ENCODE measurements at regions not wholly inside any gene's neighbourhood (a gene's known extent, or its start where the extent isn't known, plus 50 kb on each side); places are given as distances from the start of the nearest gene placed in this dataset.
A peak's percentile ranks its signal among the peaks of the same experiment; 100 is the strongest.

DNA sequence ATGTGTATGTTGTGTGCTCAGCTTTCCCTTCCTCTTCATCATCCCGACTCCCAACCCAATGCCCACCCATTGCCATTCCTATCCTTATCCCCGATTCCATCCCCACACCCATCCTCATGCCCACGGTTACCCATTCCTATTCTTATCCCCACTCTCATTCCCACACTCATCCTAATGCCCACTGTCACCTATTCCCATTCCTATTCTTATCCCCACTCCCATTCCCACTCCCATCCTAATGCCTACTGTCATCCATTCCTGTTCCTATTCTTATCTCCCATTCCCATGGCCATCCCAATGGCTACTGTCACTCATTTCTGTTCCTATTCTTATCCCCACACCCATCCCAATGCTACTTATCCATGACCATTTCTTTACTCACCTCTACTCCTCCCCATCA lies 254.1 kb downstream of the DHX35 start:
- TF ChIP-seq, protein P1, sequence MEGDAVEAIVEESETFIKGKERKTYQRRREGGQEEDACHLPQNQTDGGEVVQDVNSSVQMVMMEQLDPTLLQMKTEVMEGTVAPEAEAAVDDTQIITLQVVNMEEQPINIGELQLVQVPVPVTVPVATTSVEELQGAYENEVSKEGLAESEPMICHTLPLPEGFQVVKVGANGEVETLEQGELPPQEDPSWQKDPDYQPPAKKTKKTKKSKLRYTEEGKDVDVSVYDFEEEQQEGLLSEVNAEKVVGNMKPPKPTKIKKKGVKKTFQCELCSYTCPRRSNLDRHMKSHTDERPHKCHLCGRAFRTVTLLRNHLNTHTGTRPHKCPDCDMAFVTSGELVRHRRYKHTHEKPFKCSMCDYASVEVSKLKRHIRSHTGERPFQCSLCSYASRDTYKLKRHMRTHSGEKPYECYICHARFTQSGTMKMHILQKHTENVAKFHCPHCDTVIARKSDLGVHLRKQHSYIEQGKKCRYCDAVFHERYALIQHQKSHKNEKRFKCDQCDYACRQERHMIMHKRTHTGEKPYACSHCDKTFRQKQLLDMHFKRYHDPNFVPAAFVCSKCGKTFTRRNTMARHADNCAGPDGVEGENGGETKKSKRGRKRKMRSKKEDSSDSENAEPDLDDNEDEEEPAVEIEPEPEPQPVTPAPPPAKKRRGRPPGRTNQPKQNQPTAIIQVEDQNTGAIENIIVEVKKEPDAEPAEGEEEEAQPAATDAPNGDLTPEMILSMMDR (IDR thresholded peaks at IDR 0.05; ENCODE audit: insufficient read depth, low read depth, low read length, missing control alignments): no peak
- no peak for DNase-seq (ENCODE audit: low read depth)
- H3K4me3 ChIP-seq (ENCODE audit: low read length): no peak overlapping the region

DNA sequence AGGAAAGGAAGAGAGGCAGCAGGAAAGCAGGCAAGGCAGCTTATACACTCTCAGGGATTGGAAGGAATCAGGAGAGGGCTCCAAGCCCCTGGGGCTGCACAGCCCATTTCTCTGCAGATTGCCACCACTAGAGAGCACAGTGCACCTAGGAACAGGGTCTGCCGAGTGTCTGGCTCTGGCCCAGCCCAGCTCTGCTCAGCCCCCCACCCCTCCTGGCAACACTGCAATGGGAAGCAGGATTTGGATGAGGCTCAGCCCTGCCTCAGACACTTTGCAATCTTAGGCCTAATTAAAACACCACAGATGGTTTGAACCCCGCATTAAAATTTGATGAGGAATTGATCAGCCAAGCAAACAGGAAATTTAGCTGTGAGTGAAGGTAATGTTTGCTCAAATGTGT lies 252.7 kb downstream of the DHX35 start:
- no peak for DNase-seq (ENCODE audit: low read depth)
- H3K4me3 ChIP-seq (ENCODE audit: low read length): no peak overlapping the region
- TF ChIP-seq, protein P1 (IDR thresholded peaks at IDR 0.05; ENCODE audit: insufficient read depth, low read depth, low read length, missing control alignments): no peak

DNA sequence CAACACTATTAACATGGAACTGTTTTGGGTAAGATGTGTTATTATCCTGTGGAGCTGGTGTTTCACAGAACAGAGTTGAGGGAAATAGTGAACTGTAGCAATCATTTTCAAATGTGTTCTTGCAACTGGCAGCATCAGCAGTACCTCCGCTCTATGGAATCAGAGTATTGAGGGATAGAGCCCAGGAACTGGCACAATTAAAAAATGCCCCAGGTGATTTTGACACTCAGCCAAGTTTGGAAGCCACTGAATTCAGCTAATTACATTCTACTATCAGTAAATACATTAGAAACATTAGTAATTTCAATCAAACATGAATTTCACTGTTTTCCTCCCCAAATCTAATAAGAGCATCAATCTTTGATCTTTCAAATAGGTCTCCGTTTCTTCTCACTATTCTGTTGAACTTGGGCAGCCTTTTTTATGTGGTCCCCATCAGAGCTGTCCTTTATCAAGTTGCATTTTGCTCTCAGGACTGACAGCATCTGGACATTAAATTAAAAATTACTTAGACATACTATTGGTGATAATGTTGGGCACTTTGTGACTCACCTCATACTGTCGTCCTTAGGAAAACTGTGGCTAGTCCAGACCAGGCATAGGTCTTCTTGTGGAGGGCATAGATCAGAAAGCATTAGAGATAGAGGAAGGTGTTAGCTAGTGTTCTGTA lies 251.5 kb downstream of the DHX35 start:
- H3K4me3 ChIP-seq (ENCODE audit: low read length): no peak overlapping the region
- TF ChIP-seq, protein P1 (IDR thresholded peaks at IDR 0.05; ENCODE audit: insufficient read depth, low read depth, low read length, missing control alignments): no peak
- DNase-seq (ENCODE audit: low read depth): no peak

DNA sequence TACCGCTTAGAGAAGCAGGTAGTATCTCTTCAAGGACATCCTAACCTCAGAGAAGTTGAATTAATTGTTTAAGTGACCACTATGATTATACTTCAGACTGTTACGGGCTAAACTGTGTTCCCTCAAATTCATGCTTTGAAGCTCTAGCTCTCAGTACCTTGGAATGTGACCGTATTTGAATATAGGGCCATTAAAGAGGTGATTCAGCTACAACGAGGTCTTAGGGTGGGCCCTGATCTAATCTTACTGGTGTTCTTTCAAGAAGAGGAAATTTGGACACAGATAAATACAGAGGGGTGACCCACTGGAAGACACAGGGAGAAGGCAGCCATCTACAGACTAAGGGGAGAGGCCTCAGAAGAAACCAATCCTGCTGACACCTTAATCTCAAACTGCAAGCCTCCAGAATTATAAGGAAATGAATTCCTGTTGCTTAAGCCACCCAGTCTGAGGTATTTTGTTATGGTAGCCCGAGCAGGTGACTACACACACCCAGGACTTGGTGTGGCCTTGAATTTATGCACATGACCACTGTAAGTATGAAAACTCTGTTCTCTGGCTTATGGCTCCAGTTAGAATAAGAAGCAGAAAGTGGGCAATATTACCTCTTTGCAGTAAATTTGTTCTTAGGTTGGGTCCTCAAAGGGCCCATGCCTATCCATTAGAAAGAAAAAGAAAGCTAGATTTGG lies 249.1 kb downstream of the DHX35 start:
- no peak for DNase-seq (ENCODE audit: low read depth)
- H3K4me3 ChIP-seq (ENCODE audit: low read length): no peak overlapping the region
- TF ChIP-seq, protein P1 (IDR thresholded peaks at IDR 0.05; ENCODE audit: insufficient read depth, low read depth, low read length, missing control alignments): no peak

DNA sequence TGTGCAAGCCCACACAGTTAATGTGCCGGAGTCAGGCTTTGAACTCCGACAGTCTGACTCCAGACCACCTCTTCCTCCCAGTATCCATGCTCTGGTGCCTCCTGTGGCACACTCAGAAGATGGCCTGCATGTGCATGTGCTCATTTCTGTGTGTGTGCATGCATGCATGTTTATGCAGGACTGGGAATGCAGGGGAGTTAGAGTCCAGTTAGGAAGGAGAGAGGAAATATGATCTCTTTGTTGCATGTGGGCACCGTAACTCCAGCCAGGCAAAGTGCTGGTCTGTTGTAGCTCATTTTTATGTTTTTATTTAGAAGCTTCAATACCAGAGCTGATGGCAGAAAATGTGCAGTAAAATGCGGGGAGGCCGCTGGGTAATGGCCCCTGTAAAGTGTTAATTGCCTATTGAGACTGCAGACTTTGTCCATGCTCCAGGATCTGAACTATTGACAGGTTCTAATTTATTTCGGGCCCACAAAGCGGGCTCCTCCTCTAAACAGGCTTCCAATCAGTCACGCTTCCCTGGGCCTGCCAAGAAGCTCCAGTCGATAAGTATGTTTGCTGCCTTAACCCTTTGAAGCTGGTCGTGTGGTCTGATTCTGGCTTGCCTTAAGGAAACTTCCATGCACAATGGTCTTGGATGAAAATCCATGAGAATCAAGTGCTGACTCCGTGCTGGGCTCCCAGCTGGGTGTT lies 248.3 kb downstream of the DHX35 start:
- no peak for DNase-seq (ENCODE audit: low read depth)
- TF ChIP-seq, protein P1 (IDR thresholded peaks at IDR 0.05; ENCODE audit: insufficient read depth, low read depth, low read length, missing control alignments): no peak

DNA sequence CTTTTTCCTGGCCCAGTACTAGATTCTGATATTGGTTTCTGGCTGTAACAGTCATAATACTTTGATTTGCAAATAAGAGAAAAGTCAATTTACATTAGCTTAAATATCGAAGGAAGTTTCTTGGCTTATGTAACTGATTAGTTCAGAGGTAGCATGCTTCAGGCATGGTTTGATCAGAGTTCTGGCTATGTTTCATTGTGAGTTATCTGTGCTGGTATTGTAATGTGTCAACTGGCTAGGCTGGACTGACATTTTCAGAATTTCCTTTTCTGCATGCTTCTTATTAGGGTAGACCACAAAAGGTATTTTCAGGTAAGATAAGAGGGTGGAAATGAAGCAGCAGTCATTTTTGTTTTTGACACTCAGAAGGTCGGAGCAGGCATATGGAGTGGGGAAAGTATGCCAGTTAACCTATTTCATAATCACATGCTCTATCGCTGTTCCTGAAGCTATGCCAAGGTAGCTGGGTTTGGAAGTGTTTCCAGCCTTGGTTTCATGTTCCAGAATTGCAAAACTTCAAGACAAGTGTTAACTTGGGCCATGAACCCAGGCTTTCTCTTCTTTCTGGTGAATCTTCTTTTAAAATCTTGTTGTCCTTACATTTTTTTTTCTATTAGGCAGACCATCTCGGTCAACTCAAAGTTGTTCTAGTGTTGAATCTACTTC lies 244.9 kb downstream of the DHX35 start:
- TF ChIP-seq, protein P1 (IDR thresholded peaks at IDR 0.05; ENCODE audit: insufficient read depth, low read depth, low read length, missing control alignments): no peak
- peak; percentile 13 for DNase-seq (ENCODE audit: low read depth)
- no peak overlapping the region for H3K4me3 ChIP-seq (ENCODE audit: low read length)

More for the DNA sequence above, 248.3 kb downstream of the DHX35 start:
- H3K4me3 ChIP-seq (ENCODE audit: low read length): no peak overlapping the region

All from epithelial cell of esophagus (primary cell).